Neural cell (in vitro differentiated cells): ENCODE measurements at regions not wholly inside any gene's neighbourhood (a gene's known extent, or its start where the extent isn't known, plus 50 kb on each side); places are given as distances from the start of the nearest gene placed in this dataset.

Experiments
- H2AFZ ChIP-seq: fragments of 200-600, 300-800 bp; sonication (generic), shearing (Covaris generic); 2 replicates; pipeline ENCODE4 v1.6.0; 2014; ENCODE audit warnings: low read depth, mild to moderate bottlenecking, antibody characterized with exemption, low read length, moderate library complexity
- H3F3A ChIP-seq: fragments of 200-600 bp; shearing (Covaris generic); 2 replicates; pipeline ENCODE4 v1.6.1; 2016; ENCODE audit warnings: mild to moderate bottlenecking, moderate library complexity, mixed read lengths, antibody characterized with exemption, low read length; ENCODE audit not compliant: insufficient read depth, poor library complexity, severe bottlenecking
- H3K27ac ChIP-seq: fragments of 200-600, 300-800 bp; sonication (generic), shearing (Covaris generic); 2 replicates; pipeline ENCODE4 v1.5.1; 2014; ENCODE audit warnings: mild to moderate bottlenecking, low read length, moderate library complexity
- H3K27me3 ChIP-seq: fragments of 300-800, 200-600 bp; sonication (generic), shearing (Covaris generic); 2 replicates; pipeline ENCODE4 v1.6.0; 2014; ENCODE audit warnings: mild to moderate bottlenecking, low read depth, low read length, moderate library complexity; ENCODE audit not compliant: insufficient read depth
- H3K36me3 ChIP-seq: fragments of 300-800, 200-600 bp; sonication (generic), shearing (Covaris generic); 2 replicates; pipeline ENCODE4 v1.5.1; 2014; ENCODE audit warnings: mild to moderate bottlenecking, antibody characterized with exemption, low read length, moderate library complexity; ENCODE audit not compliant: insufficient read depth
- H3K4me2 ChIP-seq: fragments of 300-800, 200-600 bp; sonication (generic), shearing (Covaris generic); 2 replicates; pipeline ENCODE4 v1.6.0; 2014; ENCODE audit warnings: mild to moderate bottlenecking, low read length
- H3K4me3 ChIP-seq: fragments of 300-800, 200-600 bp; sonication (generic), shearing (Covaris generic); 2 replicates; pipeline ENCODE4 v1.5.1; 2014; ENCODE audit warnings: mild to moderate bottlenecking, low read length, moderate library complexity
- H3K79me2 ChIP-seq: fragments of 200-600 bp; shearing (Covaris generic); replicated peaks from 2 replicates; pipeline ENCODE4 v1.6.0; 2014; ENCODE audit warnings: mild to moderate bottlenecking, low read length, moderate library complexity; ENCODE audit not compliant: insufficient read depth
- H3K9ac ChIP-seq: fragments of 300-800, 200-600 bp; sonication (generic), shearing (Covaris generic); 2 replicates; pipeline ENCODE4 v1.6.1; 2016; ENCODE audit warnings: mild to moderate bottlenecking, low read length, mixed read lengths
- H3K9me2 ChIP-seq: fragments of 200-600 bp; shearing (Covaris generic); 2 replicates; pipeline ENCODE4 v1.6.1; 2016; ENCODE audit warnings: mild to moderate bottlenecking, low read length, mixed read lengths; ENCODE audit not compliant: insufficient read depth
- H3K9me3 ChIP-seq: fragments of 200-600, 300-800 bp; sonication (generic), shearing (Covaris generic); 2 replicates; pipeline ENCODE4 v1.6.1; 2016; ENCODE audit warnings: mild to moderate bottlenecking, mixed run types, low read length, moderate library complexity, mixed read lengths
- H4K20me1 ChIP-seq: fragments of 200-600 bp; shearing (Covaris generic); 2 replicates; pipeline ENCODE4 v1.6.1; 2016; ENCODE audit warnings: mild to moderate bottlenecking, mixed run types; ENCODE audit not compliant: insufficient read depth
- CTCF ChIP-seq: fragments of 450-650 bp; IDR thresholded peaks from 2 replicates; pipeline ENCODE4 v1.5.1; 2014; ENCODE audit warnings: antibody characterized with exemption, mild to moderate bottlenecking, moderate library complexity; ENCODE audit not compliant: poor library complexity, severe bottlenecking
- EP300 ChIP-seq: fragments of 450-650 bp; conservative IDR thresholded peaks from 2 replicates; pipeline ENCODE4 v1.6.1; 2014; ENCODE audit warnings: antibody characterized with exemption, mild to moderate bottlenecking, moderate library complexity; ENCODE audit not compliant: poor library complexity, severe bottlenecking
- EZH2 ChIP-seq: fragments of 200-600, 300-800 bp; shearing (Covaris generic), sonication (generic); IDR thresholded peaks from 2 replicates; pipeline ENCODE4 v1.6.1; 2014; ENCODE audit warnings: antibody characterized with exemption, low read length, borderline replicate concordance, mild to moderate bottlenecking; ENCODE audit not compliant: insufficient read depth, poor library complexity, severe bottlenecking
- MXI1 ChIP-seq: fragments of 450-650 bp; conservative IDR thresholded peaks from 2 replicates; pipeline ENCODE4 v1.6.1; 2014; ENCODE audit warnings: antibody characterized with exemption, mild to moderate bottlenecking; ENCODE audit not compliant: poor library complexity, severe bottlenecking
- POLR2AphosphoS5 ChIP-seq: IDR thresholded peaks from 2 replicates; pipeline ENCODE4 v1.6.1; 2012
- RAD21 ChIP-seq: fragments of 450-650 bp; conservative IDR thresholded peaks from 2 replicates; pipeline ENCODE4 v1.6.1; 2014; ENCODE audit warnings: antibody characterized with exemption, mild to moderate bottlenecking, moderate library complexity
- REST ChIP-seq: IDR thresholded peaks from 2 replicates; pipeline ENCODE4 v1.6.1; 2012; ENCODE audit warnings: borderline replicate concordance
- SMC3 ChIP-seq: fragments of 450-650 bp; conservative IDR thresholded peaks from 2 replicates; pipeline ENCODE4 v1.6.1; 2014; ENCODE audit warnings: antibody characterized with exemption, mild to moderate bottlenecking, moderate library complexity; ENCODE audit not compliant: poor library complexity
- TAF1 ChIP-seq: IDR thresholded peaks from 2 replicates; pipeline ENCODE4 v1.6.1; 2012; ENCODE audit warnings: low read depth

GRCh38 chr1:82731216-82731615, 930.5 kb downstream of the ADGRL2 start:
- TF ChIP-seq REST: no peak
- no peak for TF ChIP-seq POLR2AphosphoS5
- no peak for TF ChIP-seq TAF1
- no peak for TF ChIP-seq CTCF
- no peak for TF ChIP-seq EP300
- Histone ChIP-seq H4K20me1 (no peaks in the 10 kb centered on the region), H2AFZ (no peak overlapping the region), H3K79me2 (no peaks in the 10 kb centered on the region), H3K9me3 (peaks cover 6% of the 10 kb centered on the region), H3K9ac (no peak overlapping the region), H3K36me3 (no peaks in the 10 kb centered on the region), H3F3A (no peaks in the 10 kb centered on the region), H3K27ac (no peak overlapping the region), H3K27me3 (no peaks in the 10 kb centered on the region), H3K4me3 (no peak overlapping the region), H3K4me2 (no peak overlapping the region), H3K9me2 (no peaks in the 10 kb centered on the region)

- no peak overlapping the region for H3K9ac ChIP-seq
- TF ChIP-seq RAD21: no peak
- no peak for TF ChIP-seq SMC3
- TF ChIP-seq EZH2: no peak
- no peak for TF ChIP-seq TAF1
- no peak for TF ChIP-seq CTCF
- no peak for TF ChIP-seq POLR2AphosphoS5
- TF ChIP-seq REST: no peak
- TF ChIP-seq MXI1: no peak
- no peak for TF ChIP-seq EP300
- no peaks in the 10 kb centered on the region for H4K20me1 ChIP-seq
- no peaks in the 10 kb centered on the region for H3K27me3 ChIP-seq
- no peak overlapping the region for H3K27ac ChIP-seq
- H3K4me2 ChIP-seq: no peak overlapping the region
- H3F3A ChIP-seq: no peaks in the 10 kb centered on the region
- no peaks in the 10 kb centered on the region for H3K9me2 ChIP-seq
- H2AFZ ChIP-seq: no peak overlapping the region
- H3K9me3 ChIP-seq: peaks cover 6% of the 10 kb centered on the region
- no peaks in the 10 kb centered on the region for H3K36me3 ChIP-seq
- H3K4me3 ChIP-seq: no peak overlapping the region
- no peaks in the 10 kb centered on the region for H3K79me2 ChIP-seq
These were observed 927.5 kb downstream of the ADGRL2 start for GRCh38 chr1:82728206-82728605.
